ENCODE measurements at regions not wholly inside any gene's neighbourhood (a gene's known extent, or its start where the extent isn't known, plus 50 kb on each side); places are given as distances from the start of the nearest gene placed in this dataset.

DNA sequence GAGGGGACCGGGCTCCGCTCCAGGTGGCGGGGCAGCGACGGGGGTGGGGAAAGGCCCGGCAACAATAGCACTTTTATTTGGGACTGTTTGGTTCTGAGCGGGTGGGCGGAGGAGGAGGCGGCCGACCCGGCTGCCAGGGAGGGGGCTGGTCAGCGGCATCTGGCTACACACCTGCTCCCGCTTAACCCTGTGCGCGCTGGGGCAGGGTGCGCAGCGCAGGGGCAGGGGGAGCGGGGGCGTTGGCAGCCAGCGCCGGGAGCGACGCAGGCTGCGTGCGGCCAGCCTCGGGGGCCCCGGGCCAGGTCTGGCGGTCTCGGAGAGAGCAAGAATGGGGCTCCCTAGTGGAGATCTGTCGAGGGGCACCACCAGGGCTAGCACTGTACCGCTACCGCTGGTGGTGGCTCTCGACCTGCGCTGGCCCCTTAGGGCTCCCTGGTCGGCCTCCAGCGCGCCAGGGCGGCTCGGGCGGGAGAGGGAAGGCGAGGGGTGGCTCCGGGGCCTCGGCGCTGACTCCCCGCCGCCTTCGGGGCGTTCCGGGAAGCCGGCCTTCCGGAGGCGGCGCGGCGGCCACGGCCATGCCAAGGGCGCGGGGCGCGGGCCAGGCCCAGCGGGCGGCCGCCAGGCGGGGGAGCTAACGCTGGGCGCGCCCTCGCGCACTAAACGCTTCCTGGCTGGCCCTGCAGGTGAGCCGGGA, 92.4 kb downstream of the NCR2 start:
- no peaks in the 10 kb centered on the region for H3K36me3 Mint-ChIP-seq
- intact Hi-C loops (cut with micrococcal nuclease) = no loop called here
- TF ChIP-seq, protein P1, sequence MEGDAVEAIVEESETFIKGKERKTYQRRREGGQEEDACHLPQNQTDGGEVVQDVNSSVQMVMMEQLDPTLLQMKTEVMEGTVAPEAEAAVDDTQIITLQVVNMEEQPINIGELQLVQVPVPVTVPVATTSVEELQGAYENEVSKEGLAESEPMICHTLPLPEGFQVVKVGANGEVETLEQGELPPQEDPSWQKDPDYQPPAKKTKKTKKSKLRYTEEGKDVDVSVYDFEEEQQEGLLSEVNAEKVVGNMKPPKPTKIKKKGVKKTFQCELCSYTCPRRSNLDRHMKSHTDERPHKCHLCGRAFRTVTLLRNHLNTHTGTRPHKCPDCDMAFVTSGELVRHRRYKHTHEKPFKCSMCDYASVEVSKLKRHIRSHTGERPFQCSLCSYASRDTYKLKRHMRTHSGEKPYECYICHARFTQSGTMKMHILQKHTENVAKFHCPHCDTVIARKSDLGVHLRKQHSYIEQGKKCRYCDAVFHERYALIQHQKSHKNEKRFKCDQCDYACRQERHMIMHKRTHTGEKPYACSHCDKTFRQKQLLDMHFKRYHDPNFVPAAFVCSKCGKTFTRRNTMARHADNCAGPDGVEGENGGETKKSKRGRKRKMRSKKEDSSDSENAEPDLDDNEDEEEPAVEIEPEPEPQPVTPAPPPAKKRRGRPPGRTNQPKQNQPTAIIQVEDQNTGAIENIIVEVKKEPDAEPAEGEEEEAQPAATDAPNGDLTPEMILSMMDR (IDR thresholded peaks at IDR 0.05) = no peak
- H3K9me3 ChIP-seq (ENCODE audit: control insufficient read depth, insufficient read depth, low read length) = no peaks in the 10 kb centered on the region
- H3K4me1 ChIP-seq (ENCODE audit: control insufficient read depth, insufficient read depth, low read length) = peaks cover 31% of the 10 kb centered on the region
- no peaks in the 10 kb centered on the region for H3K36me3 ChIP-seq (ENCODE audit: control insufficient read depth, insufficient read depth, low read length)
- no peaks in the 10 kb centered on the region for H3K9me3 Mint-ChIP-seq
- WGBS (ENCODE audit: insufficient coverage) = under 1% methylated on average over 71 of the region's 71 CpGs
- DNase-seq (peak in 1 of 2 donors; percentile 53), ATAC-seq (peak in 2 of 3 donors; percentile 41 to 59)
- H3K4me1 Mint-ChIP-seq = peaks cover 7 to 14% of the 10 kb centered on the region in 2 donors
- H3K27ac Mint-ChIP-seq = no peak overlapping the region
- H3K27ac ChIP-seq (ENCODE audit: low read length) = no peak overlapping the region
- peaks cover 37% of the 10 kb centered on the region for H3K27me3 ChIP-seq (ENCODE audit: control insufficient read depth, insufficient read depth, low read length)
- no peak overlapping the region for H3K4me3 Mint-ChIP-seq
- H3K27me3 Mint-ChIP-seq (ENCODE audit: low read depth in 2 of 2) = peaks cover 35 to 39% of the 10 kb centered on the region in 2 donors
- peak overlapping the region; percentile 23 for H3K4me3 ChIP-seq (ENCODE audit: low read length)

DNA sequence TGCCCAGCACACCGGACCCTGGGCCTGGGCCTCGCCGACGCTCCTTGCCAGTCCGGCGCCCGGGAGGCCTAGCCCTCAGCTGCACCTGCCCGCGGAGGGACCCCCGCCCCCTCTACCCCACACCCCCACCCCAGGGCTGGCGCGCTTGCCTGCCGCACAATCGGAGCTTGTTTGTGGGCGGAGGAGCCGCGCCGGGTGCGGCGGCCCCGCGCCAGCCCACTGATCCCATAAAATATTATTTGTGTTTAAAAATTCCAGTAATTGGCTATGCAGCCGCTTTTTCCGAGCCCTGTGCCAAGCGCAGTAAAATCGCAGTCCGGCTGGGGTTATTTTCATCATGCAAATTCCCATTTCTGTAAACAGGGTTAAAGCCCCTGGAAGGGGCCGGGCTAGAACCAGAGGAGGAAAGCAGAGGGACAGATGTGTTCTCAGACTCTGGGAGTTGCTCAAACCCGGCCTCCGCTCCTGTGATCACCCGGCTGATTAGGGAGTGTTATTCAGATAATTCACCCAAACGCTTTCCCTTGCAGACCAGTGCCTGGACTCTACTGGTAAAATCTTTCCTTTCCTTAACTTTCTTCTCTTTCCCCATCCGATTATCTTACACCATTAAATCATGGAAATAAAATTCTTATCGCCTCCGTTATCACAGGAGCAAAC, 93.1 kb downstream of the NCR2 start:
- ATAC-seq = no peak
- H3K4me3 ChIP-seq (ENCODE audit: low read length) = no peak overlapping the region
- TF ChIP-seq, protein P1 (IDR thresholded peaks at IDR 0.05) = no peak
- Mint-ChIP-seq H3K4me3 (peak overlapping the region; percentile 61), H3K36me3 (no peaks in the 10 kb centered on the region), H3K4me1 (peaks cover 7 to 14% of the 10 kb centered on the region in 2 donors), H3K9me3 (no peaks in the 10 kb centered on the region), H3K27me3 (ENCODE audit: low read depth in 2 of 2) (peaks cover 38 to 41% of the 10 kb centered on the region in 2 donors), H3K27ac (no peak overlapping the region)
- H3K4me1 ChIP-seq (ENCODE audit: control insufficient read depth, insufficient read depth, low read length) = peaks cover 31% of the 10 kb centered on the region
- no peak for DNase-seq
- WGBS (ENCODE audit: insufficient coverage) = 7% methylated on average over 32 of the region's 35 CpGs
- peaks cover 37% of the 10 kb centered on the region for H3K27me3 ChIP-seq (ENCODE audit: control insufficient read depth, insufficient read depth, low read length)
- no peak overlapping the region for H3K27ac ChIP-seq (ENCODE audit: low read length)
- no peaks in the 10 kb centered on the region for H3K36me3 ChIP-seq (ENCODE audit: control insufficient read depth, insufficient read depth, low read length)
- intact Hi-C loops (cut with micrococcal nuclease) = no loop called here
- H3K9me3 ChIP-seq (ENCODE audit: control insufficient read depth, insufficient read depth, low read length) = no peaks in the 10 kb centered on the region

DNA sequence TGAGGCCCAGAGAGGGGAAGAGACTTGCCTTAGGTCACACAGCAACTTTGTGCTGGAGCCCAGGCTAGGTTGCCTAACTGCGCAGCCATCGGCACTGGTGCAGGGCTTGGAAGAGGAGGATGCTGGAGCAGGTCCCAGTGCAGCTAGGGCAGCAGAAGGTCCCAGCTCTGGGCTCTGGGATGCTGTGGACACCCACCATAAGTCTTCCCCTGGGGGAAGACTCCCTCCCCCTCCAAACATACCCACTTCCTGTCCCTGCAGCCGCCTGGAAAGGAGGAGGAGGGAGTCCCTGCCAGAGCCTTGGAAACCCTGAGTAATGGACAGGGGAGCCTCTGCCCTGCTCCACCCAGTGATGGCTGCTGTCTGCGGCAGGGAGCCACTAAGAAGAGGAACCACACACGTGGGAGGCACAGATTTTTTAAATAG, 93.6 kb downstream of the NCR2 start:
- intact Hi-C loops (cut with micrococcal nuclease) = no loop called here
- peaks cover 31% of the 10 kb centered on the region for H3K4me1 ChIP-seq (ENCODE audit: control insufficient read depth, insufficient read depth, low read length)
- Mint-ChIP-seq H3K36me3 (no peaks in the 10 kb centered on the region), H3K27ac (no peak overlapping the region), H3K4me1 (peaks cover 7 to 14% of the 10 kb centered on the region in 2 donors), H3K4me3 (peak overlapping the region; percentile 61), H3K27me3 (ENCODE audit: low read depth in 2 of 2) (peaks cover 41 to 46% of the 10 kb centered on the region in 2 donors), H3K9me3 (no peaks in the 10 kb centered on the region)
- H3K36me3 ChIP-seq (ENCODE audit: control insufficient read depth, insufficient read depth, low read length) = no peaks in the 10 kb centered on the region
- H3K4me3 ChIP-seq (ENCODE audit: low read length) = no peak overlapping the region
- 23% methylated on average over 5 of the region's 5 CpGs for WGBS (ENCODE audit: insufficient coverage)
- ATAC-seq = no peak
- TF ChIP-seq, protein P1 (IDR thresholded peaks at IDR 0.05) = no peak
- peaks cover 37% of the 10 kb centered on the region for H3K27me3 ChIP-seq (ENCODE audit: control insufficient read depth, insufficient read depth, low read length)
- no peaks in the 10 kb centered on the region for H3K9me3 ChIP-seq (ENCODE audit: control insufficient read depth, insufficient read depth, low read length)
- peak in 1 of 2 donors; percentile 10 for DNase-seq
- no peak overlapping the region for H3K27ac ChIP-seq (ENCODE audit: low read length)

Measured in natural killer cell (primary cell).